HL-60/S4 treated with phorbol 12-myristate 13-acetate at 8.2 ng/mL for 4 days and 3 days (cell line): ENCODE measurements at regions not wholly inside any gene's neighbourhood (a gene's known extent, or its start where the extent isn't known, plus 50 kb on each side); places are given as distances from the start of the nearest gene placed in this dataset.
"Not testable (repeated sequence)": the region's sequence is repeated elsewhere in the genome, so short reads cannot be mapped to it uniquely, and the experiment has no call there.

Experiments used
- in situ Hi-C: fragments of 300-500 bp; cut with MboI; formaldehyde crosslinking; loops from 2 replicates; pipeline ENCODE4 v1.15.0; 2022; ENCODE audit warnings: low sequenced_read_pairs

GRCh38 chr2:100702438-100703109, 117.4 kb upstream of the NPAS2 start:
- in situ Hi-C loops, result no loop called here

DNA sequence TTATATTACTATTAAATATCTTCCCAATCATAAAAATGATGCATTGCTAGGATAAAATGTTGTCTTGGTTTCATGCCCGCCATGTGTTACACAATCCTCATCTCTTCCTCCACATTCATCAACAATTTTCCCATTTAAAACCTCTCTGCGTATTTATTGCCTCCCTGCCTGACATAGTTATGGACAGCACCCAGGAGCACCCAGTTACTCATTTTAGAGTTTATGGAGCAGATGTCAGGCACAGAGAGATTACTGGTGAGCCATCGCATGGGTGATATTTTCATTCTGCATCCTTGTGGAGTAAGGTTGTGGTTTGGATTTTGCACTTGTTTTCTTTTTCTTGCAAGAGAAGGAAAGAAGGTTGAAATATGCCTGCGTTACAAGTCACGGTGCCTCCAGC, 116.7 kb upstream of the NPAS2 start:
- in situ Hi-C loops, result no loop called here

DNA sequence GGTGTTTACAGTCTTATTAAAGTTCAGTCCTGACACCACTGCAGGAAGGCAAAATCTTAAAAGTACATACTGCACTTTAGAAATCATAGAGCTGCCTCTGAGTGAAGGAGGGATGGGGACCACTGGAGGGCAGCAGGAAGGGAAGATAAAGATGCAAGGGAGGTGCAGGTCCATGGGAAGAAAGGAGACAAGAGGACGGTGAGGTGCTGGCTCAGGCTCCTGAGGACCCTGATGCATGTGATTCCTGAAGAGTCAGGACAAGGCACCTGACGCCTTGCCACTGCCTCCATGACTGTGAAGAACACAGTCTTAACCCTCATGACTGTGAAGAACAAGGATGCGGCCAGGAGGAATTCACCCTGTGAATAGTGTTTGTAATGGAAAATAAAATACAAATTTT, 116.2 kb upstream of the NPAS2 start:
- in situ Hi-C loops, result no loop called here

DNA sequence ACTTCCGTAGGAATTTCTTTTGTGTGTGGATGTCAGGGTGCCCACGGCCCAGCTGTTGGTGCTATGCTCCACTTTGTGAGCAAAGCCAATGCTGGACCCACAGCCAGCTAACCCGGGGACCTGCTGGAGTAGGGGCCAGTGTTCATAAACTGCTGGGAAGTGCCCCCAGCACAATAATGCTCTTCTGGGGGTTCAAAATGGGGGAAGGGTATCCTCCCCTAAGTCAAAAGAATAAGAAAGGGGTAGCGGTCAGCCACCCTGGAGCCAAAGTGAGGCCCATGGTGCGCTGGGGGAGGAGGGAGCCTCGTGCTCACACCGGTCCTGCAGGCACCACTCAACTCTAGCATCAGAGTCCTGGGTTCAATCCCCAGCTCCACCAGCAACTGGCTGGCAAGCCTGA, 115.8 kb upstream of the NPAS2 start:
- in situ Hi-C loops, result no loop called here

GRCh38 chr2:100704711-100705110, 115.2 kb upstream of the NPAS2 start:
- in situ Hi-C loops, result no loop called here

DNA sequence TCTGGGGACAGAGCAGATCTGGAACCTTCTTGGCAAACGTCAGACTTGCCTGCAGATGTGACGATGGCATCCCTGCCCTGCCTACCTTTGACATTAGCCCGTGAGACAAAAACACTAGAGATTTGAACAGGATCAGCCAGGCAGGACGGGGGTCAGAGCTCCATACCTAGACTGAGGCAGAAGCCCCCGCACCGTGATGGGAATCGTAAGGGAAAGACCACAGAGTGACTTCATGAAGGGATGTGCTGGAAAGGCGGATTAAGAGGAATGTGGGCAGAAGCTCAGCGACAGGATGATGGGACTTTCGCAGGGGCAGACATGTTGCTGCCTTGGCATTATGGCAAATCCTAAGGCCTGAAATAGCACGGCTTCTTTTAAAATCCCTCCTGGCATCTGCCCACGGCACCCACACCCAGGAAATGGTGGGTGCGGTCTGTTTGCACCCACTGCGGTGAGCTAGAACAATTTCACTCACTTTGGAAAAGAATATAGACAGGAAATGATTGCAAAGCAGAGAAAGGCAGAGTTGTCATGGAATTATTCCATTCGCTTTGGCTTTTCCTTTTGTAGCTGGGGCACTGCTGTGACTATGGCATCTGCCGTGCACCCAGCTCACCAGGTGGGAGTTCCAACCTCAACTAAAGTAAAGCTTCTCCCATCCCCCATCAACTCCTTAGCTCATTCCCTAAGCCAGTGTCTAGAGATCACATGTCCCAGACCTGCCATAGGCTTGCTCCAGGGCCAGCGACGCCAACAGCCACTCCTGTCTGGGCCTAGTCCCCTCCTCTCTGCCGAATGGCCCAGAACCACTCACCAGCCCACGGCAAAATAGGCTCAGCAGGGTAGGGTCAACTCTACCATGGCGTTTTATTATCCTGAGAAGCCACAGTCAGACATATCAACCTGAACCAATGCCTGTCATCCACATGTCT, 112.7 kb upstream of the NPAS2 start:
- in situ Hi-C loops, result no loop called here

GRCh38 chr2:100708333-100708732, 111.6 kb upstream of the NPAS2 start:
- in situ Hi-C loops, result no loop called here

DNA sequence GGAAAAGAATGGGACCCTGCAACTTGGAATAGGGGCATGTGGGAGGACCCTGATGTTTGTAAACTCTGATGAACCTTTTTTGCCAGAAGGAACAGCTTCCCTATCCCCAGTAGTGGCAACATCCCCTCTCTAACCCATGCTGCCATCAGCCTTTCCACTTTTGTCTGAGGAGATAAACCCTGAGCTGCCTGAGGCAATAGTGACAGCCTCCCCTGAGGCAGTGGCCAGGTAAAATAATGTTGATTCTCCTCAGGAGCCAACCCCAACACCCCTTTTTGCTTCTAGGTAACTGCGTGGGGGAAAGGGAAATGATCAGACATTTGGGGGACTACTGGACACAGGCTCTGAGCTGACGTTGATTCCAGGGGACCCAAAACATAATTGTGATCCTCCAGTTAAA, 106.8 kb upstream of the NPAS2 start:
- in situ Hi-C loops, result no loop called here

- in situ Hi-C loops, result not testable (repeated sequence)
These were observed 105.4 kb upstream of the NPAS2 start for GRCh38 chr2:100714396-100715010.

DNA sequence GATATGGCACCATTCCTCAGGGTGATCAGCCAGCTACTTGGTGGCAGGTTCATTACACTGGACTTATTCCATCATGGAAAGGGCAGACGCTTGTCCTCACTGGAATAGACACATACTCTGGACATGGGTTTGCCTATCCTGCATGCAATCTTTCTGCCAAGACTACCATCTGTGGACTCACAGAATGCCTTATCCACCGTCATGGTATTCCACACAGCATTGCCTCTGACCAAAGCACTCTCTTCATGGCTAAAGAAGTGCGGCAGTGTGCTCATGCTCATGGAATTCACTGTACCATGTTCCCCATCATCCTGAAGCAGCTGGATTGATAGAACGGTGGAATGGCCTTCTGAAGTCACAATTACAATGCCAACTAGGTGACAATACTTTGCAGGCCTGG, 104.1 kb upstream of the NPAS2 start:
- in situ Hi-C loops, result not testable (repeated sequence)

- in situ Hi-C loops, result no loop called here
These were observed 103.4 kb upstream of the NPAS2 start for GRCh38 chr2:100716581-100716980.

GRCh38 chr2:100718065-100718629, 101.8 kb upstream of the NPAS2 start:
- in situ Hi-C loops, result no loop called here

DNA sequence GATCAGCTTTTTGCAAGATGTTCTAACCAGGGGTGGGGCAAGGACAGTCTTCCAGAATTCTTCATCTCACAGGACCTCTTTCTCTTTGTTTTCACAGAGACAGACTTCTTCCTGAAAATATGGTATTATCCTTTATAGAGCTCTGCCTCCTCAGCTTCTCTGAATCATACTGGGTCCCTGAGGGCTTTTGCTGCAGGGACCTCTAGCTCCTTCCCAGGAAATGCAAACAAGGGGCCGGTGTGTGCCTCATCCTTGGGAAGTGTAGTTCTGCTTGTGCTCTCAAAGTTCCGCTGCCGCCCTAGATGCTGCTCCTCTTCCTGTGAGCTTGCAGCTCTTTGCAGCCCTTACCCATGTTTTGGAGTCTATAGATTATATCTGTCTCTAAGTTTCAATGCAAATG, 99.5 kb upstream of the NPAS2 start:
- in situ Hi-C loops, result loop anchor here (10.0 kb wide), 1 partner anchor 274 kb away; no protein-coding TSS in a partner anchor

DNA sequence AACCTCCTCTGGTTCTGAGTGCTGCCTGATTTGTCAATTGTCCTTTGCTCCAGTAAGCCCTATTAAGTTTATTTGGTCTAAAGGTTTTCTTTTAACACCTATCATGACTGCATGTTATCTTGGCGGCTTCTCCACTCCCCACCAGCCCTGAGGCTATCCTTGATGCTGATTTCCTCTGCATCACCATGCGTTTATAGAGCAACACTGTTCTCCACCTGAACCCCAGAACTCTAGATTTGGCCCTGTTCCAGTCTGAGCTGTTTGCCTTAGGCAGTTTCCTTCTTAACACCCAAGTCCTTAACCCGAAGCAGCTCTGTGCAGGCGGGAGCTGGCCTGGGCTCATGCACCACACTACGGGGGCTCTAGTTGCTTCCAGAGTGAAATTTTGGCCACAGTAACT, 98.2 kb upstream of the NPAS2 start:
- in situ Hi-C loops, result loop anchor here (10.0 kb wide), 1 partner anchor 273 kb away; no protein-coding TSS in a partner anchor

DNA sequence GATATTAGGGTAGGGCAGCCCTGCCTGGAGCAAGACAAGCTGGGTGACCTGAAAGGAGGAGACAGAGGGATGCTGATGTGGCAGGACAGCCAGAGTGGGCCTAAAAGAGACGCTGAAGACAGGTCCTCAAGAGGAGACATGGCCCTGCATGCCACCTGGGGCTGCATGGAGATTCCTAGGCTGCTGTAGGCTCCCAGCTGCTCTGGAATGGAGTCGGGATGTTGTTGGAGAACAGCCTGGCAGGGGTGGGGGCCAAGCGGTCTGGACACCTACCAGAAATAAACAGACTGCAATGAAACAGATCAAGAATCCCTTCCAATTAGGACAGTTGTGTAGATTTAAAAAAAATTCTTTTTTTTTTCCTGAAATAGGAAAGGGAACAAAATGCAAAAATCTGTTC, 97.8 kb upstream of the NPAS2 start:
- in situ Hi-C loops, result loop anchor here (10.0 kb wide), 1 partner anchor 273 kb away; no protein-coding TSS in a partner anchor

- in situ Hi-C loops, result loop anchor here (10.0 kb wide), 1 partner anchor 268 kb away; no protein-coding TSS in a partner anchor
These were observed 93.1 kb upstream of the NPAS2 start for GRCh38 chr2:100726866-100727265.

DNA sequence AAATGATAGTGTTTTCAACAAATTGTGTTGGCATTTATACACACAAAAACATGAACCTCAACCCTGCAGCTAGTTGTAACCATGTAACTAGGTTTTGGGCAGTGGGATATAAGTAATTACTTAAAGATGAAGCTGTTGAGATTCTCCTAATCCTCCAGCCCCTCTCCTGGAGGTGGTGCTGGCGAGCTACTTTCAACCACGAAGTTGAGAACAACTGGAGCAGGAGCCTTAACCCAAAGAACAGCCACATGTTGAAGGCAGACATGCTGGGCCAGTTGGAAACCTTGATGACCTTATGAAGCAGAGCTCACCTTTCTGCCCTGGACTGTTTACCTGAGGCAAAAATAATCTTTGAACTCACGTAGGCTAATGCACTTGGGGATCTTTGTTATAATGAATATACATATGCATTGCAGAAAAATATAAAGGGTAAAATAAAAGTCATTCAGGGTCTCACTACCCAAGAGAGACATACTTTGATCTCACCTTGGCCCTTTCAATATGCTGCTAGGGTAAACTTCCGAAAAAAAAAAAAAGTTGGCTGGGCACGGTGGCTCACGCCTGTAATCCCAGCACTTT, 89.6 kb upstream of the NPAS2 start:
- in situ Hi-C loops, result no loop called here

GRCh38 chr2:100731535-100731981, 88.4 kb upstream of the NPAS2 start:
- in situ Hi-C loops, result no loop called here

- in situ Hi-C loops, result no loop called here
These were observed 86.3 kb upstream of the NPAS2 start for GRCh38 chr2:100733391-100734187.
